Activated CD4-positive, alpha-beta T cell treated with anti-CD3 and anti-CD28 coated beads for 24 hours (primary cell): ENCODE measurements at regions not wholly inside any gene's neighbourhood (a gene's known extent, or its start where the extent isn't known, plus 50 kb on each side); places are given as distances from the start of the nearest gene placed in this dataset.

Experiments used
- DNase-seq, 2 donors: peaks; one replicate each; pipeline ENCODE4 v3.0.0-alpha.2; 2020; ENCODE audit warnings: low read depth in 2 of 2

DNA sequence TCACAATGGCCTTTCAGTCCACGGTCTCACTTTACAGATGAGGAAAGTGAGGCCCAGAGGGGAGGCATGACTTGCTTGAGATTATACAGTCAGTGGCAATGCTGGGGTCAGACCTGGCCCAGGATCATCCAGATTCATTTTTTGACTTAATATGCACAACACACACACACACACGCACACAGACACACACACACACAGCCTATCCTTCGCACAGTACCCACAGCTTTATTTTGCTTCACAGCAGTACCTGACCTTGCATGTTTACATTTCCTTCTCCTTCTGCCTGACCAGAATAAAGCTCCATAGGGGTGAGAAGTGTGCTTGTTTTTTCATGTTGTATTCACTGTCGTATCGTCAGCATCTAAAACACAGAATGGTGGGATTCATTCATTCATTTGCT, 79.8 kb downstream of the VEGFA start:
- no peak for DNase-seq

DNA sequence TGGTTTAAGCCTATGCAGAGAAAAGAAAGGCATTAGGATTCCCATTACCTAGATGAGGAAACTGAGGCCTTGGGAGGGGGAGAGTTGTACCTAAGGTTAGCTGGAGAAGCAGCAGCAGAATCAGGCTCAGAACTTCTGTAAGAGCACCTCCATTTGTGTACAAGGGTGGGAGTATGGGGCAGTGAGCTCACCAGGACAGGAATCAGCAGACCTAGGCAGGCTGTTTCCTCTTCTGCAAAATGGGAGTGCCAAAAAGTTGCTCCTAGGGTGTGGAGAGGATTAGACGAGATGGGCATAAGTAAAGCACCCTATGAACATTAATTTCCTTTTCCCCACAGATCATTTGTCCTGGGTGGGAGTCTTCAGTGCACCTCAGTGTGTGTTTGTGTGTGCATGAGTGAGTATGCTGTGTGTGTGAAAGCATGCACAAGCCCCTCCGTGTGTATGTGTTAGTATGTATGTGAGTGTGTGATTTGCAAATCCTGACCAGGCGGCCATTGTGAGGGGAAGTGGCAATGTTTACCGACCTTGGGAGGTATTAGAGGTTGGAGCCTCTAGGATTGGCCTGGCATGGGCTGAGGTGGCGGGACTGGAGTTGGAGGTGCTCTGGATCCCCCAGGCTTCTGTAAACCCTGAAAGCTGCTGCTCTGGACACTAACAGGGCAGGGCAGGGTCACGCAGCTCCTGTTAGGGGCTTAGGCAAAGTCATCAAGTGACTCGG, 78.8 kb downstream of the VEGFA start:
- DNase-seq: no peak

DNA sequence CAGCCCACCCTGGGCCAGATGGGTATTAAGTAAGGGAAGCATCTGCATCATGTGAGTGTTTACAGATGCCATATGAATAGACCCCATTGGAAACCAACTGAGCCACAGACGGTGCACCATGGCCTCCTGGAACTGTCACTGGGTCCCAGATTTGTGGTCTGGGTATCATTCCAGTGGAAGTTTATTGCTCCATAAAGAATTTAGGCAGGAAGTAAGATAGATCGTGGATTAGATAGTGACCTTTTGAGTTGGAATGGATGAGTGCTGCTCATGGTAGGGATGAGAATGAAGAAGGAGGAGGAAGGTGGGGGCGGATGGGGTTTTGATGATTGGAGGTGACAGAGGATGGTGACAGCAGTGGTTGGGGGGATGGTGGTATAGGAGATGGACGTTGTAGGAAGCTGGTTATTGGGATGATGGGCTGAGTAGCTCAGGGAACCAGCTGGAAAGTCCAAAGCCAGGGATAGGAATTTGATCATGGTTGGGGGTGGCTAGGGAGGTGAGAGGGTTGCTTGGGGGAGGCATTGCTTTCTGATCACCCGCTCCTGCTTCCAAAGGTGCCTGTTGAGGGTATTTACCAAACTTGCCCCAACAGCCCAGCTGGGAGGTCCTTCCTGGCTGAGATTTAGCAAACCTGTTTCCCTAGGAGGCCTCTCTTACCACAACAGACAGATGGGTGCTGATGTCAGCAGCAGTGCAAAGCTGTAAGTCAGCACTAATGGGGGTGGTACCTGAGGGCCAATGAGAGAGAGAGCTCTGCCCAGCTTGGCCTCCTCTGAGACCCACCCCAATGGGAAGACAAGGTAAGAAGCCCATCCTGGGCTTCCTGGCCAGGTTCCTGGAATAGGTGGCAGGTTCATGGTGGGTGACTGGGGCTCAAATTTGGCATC, 78.0 kb downstream of the VEGFA start:
- DNase-seq: no peak

DNA sequence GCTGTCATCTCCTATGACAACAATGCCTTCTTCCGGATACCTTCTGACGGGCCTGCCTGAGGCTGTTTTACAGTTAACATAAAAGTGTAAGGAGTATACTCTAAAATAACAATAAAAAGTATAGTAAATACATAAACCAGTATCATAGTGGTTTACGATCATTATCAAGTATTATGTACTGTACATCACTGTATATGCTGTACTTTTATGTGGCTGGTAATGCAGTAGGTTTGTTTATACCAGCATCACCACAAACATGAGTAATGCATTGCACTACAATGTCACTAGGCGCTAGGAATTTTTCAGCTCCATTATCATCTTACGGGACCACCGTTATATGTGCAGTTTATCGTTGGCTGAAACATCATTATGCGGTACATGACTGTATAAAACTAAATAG, 76.5 kb downstream of the VEGFA start:
- no peak for DNase-seq

GRCh38 chr6:43845646-43846045, 75.6 kb downstream of the VEGFA start:
- no peak for DNase-seq

GRCh38 chr6:43843669-43844171, 73.7 kb downstream of the VEGFA start:
- DNase-seq: no peak

- DNase-seq: no peak
Measured at GRCh38 chr6:43843097-43843645, 73.2 kb downstream of the VEGFA start.

- no peak for DNase-seq
Measured at GRCh38 chr6:43842231-43842794, 72.3 kb downstream of the VEGFA start.

GRCh38 chr6:43840490-43841218, 70.6 kb downstream of the VEGFA start:
- DNase-seq: no peak

DNA sequence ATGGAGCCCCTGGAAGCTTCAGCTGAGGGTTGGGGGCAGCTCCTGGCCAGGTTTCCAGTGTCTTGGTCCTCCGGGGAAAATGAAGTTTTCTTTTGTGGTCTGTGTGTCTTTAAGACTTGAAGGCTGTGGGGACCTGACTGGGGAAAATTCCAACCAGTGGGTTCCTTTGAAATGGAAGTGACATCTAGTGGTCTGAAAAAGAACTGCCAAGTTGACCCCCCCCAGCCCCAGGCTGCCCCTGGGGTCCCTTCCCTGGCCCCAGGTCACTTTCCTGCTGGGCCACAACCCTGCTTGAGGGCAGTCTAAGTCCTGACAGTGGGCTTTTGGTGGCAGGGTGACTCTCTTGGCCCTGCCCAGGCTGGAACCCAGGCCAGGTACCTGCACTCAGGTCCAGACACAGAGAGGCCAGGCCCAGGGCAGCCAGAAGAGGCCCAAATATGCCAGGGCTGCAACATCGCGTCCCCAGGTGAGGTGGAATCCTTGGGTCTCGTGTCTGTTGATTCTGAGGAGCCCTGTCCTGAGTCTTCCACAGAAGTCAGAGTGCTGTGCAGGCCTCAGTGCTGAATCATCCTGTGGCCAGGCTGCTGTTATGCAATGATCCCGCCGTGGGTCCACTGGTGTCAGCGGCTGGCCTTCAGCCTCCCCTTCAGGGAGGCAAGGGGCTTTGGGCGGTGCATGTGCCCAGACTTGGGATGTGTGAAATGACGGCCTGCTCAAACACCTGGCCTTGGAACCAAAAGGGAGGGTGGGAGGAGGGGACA, 68.4 kb downstream of the VEGFA start:
- no peak for DNase-seq

DNA sequence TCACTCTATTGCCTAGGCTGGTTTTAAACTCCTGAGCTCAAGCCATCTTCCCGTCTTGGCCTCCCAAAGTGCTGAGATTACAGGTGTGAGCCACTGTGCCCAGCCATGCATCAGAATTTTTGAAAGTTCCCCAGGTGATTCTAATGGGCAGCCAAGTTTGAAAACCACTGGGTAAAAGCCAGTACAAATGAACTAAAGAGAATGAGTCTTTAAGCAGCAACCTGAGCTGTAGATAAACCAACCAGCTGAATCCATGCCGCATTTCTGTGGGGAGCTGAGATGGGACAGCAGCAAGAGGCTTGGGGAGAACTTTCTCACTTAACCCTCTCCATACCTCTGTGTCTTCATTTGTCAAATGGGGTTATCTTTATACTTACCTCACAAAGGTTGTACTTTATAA, 67.5 kb downstream of the VEGFA start:
- no peak for DNase-seq

- DNase-seq: no peak
Measured at GRCh38 chr6:43836507-43837240, 66.7 kb downstream of the VEGFA start.
